NCI-H345 treated with DMSO at 0.1 percent for 48 hours (cell line): ENCODE measurements at regions not wholly inside any gene's neighbourhood (a gene's known extent, or its start where the extent isn't known, plus 50 kb on each side); places are given as distances from the start of the nearest gene placed in this dataset.
"Not testable (repeated sequence)": the region's sequence is repeated elsewhere in the genome, so short reads cannot be mapped to it uniquely, and the experiment has no call there.

Source experiments
- DNase-seq: peaks from one replicate; lab custom pipeline; 2025; ENCODE audit not compliant: unreplicated experiment; lab: John Stamatoyannopoulos, UW

DNA sequence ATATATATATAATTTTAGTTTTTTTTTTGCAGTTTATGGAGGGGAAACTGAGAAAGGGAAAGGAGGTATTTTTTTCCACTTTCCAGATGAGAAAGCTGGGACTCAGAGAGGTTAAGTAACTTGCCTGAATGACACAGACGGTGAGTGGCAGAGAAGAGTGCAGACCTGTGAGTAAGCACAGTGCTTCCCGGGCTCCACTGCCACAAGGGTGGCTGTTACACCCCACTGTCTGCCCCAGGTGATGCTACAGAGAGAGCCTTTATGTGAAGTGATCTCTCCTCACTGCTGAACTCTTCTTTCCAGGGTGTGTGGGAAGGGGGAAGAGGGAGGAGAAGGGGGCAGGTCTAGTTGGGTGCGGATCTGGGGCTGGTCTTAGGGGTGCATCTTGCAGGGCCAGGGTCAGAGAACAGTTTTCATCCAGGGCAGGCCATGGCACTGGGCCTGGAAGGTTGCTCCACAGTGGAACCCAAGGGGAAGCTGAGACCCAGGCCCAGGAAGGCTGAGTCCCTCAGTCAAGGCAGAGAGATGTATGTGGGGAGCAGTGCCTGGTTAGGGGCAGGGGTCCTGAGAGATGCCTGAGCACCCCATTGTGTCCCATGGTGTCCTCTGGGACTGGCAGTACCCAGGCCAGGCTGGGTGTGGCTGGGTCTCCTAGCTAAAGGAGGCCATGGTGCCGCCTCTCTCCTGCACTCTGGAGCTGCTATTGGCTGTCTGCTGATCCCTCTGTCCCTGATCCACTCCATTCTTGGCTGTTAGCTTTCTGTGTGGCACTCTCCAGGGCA, 357.5 kb downstream of the PTPRU start:
- no peak for DNase-seq

DNA sequence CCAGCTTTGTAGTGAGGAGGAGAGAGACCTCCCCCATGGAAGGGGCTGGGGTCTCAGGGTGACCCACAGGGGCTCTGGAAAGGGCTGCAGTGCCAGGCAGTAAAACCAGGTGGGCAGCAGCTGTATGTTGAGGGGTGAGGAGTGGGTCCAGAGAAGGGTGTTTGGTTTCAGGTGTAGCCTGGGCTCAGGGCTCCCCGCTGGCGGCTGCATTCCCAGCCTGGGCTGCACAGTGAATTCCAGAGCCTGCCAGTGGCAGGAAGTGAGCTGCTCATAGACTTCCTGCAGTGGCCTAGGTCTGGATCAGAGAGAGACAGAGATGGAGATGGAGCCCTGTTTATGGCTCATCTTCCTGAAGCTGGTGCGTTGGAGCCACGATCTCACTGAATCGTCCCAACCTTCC, 356.4 kb downstream of the PTPRU start:
- DNase-seq = no peak

DNA sequence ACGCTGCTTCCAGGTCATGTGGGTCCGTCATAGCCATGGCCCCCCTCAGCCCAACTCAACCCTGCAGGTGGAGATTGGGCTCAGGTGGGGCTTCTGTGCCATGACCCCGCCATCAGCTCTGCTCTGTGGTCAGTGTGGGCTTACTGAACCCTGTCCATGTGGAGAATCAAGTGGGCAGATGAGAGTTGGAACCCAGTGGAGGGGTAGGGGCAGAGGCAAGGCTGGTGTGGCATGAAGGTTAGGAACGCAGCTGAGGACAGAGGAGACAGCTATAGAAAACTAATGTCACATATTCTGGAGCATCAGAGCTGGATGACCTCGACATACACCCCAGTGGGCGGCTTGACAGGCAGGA, 355.9 kb downstream of the PTPRU start:
- DNase-seq = no peak

DNA sequence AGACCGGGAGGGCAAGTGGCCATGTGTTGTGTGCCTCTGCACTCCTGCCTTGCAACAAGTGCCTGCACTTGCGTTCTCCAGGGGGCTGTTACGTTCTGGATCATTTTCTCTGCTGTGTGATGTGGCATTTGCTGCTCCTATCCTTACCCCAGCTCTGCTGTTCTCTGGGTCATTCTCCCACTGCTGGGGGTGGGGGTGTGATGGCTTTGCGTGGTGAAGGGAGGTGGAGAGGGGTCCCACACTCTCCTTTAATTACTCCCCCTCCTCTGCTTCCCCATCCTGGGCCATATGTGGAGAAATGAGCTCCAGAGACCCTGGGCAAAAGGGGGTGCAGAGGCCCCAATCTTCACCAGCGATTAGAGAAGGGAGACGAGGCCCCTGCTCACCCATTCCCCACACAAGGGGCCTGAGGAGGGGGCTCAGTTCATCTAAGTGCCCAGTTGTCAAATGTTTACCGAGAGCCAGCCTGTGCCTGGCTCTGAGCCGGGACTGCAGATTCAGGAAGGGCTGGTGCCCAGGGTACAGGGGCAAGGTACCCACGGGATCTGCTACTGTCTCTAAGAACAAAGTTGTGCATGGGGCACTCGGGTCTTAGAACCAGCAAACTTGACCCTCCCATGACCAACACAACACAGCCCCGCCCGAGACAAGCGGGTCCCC, 355.4 kb downstream of the PTPRU start:
- DNase-seq = no peak

DNA sequence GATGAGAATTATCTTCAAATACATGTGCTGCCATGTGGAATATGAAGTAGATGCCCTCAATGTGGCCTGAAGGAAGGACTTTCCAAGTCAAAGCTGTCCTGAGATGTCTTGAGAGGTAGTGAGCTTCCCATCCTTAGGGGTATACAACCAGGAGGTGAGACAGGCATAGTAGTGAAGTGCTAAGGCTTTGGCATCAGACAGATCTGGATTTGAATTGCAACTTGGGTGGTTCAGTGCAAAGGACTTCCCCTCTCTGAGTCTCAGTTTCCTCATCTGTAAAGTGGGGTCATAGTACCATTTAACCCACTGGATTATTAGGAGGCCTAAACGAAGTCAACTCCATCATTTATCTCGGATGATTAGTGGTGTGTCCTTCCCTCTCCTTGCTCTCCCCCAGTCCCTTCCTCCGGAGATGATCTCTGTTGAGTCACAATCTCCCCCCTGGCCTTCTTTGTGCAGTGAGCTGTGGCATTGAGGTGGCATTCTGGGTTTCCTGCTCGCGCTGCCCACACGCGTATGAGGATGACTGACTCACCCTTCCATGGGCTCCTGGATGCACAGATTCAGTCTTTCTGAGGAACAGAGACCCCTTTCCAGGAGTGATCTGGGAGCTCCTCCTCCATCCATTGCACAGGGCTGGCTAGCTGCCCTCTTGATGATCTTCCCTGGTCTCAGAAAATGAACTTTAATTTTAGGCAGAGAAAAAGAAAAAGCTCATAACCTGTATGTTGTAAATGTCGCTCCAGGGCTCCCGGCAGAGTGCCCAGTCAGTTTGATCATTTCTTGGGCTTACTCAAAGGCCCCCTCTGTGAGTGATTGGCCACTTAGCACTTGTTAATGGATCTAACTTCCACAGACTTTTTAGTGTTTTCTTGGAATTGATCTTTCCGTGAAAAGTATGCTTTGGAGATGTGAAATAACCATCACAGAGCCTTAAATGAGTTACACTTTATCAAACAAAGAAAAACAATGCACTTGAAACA, 354.6 kb downstream of the PTPRU start:
- no peak for DNase-seq

DNA sequence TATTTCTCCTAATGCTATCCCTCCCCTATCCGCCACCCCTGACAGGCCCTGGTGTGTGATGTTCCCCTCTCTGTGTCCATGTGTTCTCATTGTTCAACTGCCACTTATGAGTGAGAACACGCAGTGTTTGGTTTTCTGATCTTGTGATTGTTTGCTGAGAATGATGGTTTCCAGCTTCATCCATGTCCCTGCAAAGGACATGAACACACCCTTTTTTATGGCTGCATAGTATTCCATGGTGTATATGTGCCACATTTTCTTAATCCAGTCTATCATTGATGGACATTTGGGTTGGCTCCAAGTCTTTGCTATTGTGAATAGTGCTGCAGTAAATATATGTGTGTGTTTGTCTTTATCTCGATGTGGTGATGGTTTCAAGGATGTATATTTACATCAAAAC, 353.4 kb downstream of the PTPRU start:
- DNase-seq = not testable (repeated sequence)

DNA sequence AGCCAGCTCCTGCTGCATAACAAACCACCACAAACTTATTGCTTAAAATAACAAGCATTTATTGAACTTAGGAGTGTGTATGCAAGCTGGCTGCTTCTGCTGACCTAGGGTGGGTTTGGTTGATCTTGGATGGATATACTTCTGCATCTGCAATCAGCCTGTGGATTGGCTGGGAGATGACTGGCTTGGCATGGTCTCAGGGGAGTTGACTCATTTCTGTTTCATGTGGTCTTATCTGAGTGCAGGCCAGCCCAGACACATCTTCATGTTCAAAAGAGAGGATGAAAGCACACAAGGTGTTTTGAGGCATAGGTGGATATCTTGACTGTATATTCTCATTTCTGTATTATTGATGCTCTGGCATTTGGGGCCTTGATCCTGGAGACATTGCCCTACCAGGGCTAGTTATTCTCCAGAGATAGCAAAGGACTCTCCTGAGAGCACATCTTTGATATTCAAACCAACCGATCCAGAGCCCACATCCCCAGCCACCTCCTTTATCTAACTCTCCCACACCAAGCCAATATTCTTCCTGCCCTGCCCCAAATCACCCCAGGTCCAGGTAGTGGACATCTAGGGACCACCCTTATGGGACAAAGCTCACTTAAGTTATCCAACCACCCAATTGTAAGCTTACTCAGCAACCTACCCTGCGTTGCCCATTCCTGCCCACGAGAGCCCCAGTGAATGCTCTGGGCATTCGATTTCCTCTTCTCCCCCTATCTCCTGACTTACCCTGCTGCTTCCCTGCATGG, 350.8 kb downstream of the PTPRU start:
- DNase-seq = no peak

DNA sequence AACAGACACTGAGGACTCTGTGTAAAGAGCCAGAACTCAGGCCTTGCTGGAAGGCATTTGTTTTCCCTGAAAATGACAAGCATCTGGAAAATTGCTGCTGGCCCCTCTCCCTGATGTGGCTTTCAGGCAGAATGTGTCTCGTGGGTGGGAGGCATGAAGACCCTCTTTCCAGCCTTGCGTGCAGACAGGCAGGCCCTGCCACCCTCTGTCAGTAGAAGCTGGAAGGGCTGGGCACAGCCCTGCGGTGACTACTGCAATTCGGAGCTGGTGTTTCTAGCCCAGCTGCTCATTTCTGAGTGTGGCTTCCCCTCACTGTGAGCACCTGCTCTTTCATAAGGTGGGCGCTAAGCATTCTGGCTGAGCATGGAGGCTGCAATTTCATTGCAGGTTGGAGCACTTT, 349.9 kb downstream of the PTPRU start:
- no peak for DNase-seq

DNA sequence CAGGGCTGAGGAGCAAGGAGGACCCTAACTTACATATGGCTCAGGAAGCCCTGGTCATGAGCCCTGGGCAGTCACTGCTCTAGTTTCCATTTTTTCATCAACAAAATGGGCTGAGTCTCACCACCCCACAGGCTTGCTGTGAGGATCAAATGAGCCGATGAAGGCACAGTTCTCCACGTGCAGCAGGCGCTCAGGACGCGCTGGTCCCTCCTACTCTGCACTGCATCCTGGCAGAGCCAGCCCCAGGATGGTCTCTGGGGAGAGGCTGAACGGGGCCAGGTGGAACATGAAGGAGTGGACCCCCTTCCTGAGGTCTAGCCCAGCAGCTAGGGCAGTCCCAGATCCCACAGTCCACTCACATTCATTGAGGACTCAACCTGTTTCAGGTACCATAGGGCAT, 349.3 kb downstream of the PTPRU start:
- DNase-seq = no peak

DNA sequence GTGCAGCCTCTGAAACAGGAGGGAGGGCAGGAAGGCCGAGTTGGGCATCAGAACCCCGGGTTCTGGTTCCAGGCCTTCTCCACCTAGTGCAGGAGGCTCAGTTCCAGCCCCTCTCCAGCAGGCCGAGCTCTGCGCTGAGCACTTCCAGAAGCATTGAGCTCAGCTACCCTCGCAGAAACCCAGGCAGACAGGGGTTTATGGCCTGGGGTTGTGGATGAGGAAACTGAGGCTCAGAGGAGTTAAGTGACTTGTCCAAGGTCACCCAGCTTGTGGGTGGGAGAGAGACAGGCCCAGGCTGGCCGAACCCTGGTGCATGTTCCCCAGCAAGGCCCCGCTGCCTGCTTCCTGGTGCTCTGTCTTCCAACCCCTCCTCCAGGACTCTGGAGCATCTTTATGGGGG, 348.9 kb downstream of the PTPRU start:
- no peak for DNase-seq

DNA sequence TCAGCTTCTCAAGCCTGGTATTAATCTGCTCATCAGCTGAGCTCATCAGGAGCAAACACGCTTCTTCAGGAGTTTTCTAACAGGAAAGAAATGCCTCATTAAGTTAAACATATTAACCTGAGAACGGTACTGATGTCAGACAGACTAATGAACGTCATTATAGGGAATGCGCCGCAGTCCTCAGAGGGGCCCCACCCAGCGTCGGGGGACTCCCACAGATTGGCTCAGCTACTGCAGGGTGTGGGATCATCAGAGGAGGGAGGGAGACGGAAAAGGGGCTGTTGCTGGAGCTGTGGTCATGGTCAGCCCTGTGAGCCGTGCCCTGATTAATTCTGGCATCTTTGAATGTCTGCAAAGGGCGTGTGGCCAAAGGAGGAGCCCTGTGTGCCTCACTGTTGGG, 348.5 kb downstream of the PTPRU start:
- DNase-seq = no peak

DNA sequence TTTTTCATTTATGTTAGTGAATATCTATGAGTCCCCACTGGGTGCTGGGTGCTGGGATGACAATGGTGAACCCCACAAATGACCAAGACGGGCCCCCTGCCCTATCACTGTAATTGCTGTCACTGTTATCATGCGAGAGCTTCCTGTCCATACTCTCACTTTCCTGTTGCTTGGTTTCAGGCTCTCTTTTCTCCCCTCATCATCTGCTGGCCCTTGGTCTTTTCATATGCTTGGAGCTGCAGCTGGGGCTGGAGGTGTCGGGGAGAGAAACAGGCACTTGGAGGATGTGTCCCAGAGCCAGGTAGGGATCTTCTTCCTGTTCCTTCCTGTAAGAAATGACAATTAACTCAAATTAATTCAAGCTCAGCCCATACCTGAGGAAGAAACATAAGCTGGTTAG, 348.0 kb downstream of the PTPRU start:
- DNase-seq = no peak

DNA sequence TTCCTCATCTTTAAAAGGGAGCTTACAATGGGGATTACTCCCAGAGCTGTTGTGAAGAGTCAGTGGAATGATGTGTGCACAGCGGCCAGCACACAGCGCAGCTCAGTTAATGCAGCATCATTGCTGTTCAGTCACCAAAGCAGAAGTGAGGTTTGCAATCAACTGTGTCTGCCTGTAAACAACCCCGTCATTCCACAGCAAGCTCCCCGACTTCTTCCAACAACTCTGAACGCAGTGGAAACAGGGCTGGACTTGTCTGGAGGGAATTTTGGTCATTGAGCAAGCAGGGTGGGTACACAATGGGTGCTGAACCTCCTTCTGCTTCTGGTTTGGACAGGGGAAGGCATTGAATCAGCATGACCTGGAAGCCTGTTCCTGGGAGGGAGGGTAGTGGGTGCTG, 347.4 kb downstream of the PTPRU start:
- DNase-seq = no peak

DNA sequence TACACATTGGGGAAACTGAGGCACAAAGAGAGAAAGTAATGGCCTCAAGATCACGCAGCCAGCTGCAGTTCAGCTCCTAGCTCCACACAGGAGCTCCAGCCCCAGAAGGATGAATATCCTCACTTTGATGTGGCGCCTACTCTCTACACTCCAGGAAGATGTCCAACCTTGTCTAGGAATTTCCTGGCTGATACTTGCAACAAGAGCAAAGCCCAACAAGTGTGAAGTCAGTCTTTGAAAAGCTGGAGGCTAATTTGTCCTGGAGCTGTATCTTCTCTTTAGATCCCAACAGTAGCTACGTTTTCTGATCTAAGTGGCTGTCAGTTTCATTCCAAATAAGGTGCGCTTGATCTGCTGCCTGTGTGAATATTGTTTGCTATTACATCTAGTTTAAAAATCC, 344.9 kb downstream of the PTPRU start:
- DNase-seq = no peak

DNA sequence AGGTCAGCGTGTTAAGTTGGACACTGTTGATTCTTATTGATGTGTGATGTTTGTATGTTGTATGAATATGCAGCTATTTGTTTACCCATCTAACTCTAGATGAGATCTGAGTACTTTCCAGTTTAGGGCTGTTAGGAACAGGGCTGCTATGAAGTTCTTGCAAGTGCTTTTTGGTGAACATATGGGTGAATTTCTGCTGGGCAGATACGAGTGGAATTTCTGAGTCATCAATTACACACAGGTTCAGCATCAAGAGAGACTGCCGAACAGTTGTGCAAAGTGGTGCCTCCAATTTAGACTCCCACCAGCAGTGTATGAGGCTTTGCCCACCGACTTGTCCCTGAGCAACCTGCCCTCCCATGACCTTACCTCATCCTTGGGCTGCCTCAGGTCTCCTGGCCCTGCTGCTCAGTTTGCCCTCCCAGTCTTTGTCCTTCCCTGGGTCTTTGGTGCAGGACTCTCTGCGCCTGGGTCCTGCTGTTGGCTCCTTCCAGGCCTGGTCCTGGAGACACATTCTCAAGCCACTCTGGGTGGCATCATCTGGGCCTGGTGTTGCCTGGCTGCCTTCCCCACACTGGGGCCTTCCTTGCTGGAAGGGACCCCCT, 343.6 kb downstream of the PTPRU start:
- no peak for DNase-seq

DNA sequence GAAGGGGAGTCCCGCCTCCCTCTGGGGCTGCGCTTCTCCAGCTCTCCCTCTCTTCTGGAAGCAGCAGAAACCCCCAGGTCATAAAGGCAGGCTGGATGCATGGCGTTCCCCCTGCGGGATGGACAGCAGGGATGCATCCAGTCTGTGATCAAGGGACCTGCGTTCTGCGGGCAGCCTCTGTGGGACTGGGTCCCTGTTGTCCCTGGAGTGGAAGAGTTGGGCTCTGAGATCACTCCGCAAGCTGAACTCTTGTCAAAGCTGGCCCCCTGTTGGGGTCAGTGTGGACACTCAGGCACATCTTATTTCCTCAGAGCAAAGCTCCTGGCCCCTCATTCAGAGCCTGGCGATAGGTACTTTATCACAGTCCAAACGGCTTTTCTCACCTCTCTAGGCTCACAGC, 341.2 kb downstream of the PTPRU start:
- no peak for DNase-seq

DNA sequence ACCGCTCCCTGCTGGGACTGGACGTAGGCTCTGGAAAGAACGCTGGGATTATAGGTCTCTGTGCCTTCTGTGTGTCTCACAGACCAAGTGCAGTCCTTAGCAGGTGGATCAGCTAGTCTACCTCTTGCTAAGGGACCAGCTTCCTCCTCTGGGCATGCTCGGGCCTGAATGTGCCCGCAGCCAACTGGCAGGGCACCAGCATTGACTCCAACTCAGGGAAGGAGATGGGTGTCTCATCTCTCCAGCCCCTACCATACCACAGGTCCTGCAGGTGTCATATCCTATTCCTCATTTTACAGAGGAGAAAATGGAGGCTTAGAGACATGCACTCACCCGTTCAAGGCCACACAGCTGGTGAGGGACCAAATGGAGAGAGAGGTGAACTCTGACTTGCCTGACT, 340.2 kb downstream of the PTPRU start:
- DNase-seq = no peak

DNA sequence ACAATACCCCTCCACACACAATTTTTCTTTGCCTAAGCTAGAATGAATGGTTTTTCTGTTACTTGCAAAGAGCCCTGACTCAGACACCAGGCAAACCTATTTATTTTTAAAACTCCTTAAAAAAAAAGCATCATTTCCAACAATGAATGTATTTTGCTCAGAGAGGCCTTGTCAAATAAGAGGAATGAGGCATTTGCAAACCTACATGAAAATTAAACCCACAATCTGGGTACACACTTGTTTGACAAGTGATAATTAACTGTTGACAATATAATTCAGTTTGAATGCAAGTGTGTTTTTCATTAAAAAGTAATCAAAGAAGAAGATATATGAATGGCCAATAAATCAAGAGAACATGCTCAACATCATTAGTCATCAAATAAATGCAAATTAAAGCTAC, 339.5 kb downstream of the PTPRU start:
- no peak for DNase-seq

DNA sequence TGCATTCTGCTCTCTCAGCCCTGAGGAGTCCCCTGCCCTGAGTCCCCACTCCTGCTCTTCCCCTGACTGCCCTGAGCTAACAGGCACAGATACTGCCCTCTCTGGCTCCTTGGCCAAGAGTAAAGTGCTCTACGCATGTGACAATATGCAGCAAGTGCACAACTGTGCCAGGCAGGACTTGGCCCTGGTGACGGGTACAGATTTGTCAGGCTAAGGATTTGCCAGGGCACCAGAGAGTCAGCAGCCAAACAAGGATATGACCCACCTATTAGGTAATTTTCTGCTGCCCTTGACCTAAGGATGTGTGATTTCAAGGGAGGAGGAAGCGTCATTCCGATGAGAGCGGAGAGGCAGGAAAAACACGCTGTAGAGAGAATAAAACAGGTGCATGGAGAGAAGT, 339.0 kb downstream of the PTPRU start:
- DNase-seq = no peak

DNA sequence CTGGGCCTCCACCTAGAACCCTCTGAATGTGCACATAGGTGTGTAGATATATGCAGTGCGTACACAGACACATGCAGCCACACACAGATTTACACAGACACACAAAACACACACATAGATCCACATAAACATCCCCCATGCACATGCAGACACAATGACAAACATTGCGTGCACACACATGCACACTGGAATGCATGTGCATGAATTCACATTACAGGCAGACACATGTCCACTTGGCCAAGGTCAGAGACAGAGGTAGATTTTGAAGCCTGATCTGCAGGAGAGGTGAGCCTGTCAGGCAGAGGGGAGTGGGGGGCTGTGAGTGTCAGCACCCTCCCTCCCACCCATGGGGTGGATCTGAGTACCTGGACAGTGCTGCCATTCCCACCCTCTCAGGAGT, 338.5 kb downstream of the PTPRU start:
- DNase-seq = no peak
